ENCODE measurements at regions not wholly inside any gene's neighbourhood (a gene's known extent, or its start where the extent isn't known, plus 50 kb on each side); places are given as distances from the start of the nearest gene placed in this dataset.

DNA sequence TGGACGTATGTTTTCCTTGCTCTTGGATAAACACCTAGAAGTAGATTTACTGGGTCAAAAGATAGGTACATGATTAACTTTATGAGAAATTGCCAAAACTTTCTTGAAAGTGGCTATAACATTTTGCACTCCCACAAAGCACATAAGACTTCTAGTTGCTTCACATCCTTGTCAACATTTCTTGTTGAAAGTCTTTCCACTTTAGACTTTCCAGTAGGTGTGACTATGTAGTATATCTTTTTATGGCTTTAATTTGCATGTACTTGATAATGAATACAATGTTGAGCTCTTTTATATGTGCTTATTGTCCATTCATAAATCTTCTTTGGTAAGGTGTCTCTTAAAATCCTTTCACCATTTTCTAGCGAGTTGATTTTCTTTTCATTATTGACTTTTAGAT, 241.2 kb upstream of the RPL38 start:
- no peak for DNase-seq

DNA sequence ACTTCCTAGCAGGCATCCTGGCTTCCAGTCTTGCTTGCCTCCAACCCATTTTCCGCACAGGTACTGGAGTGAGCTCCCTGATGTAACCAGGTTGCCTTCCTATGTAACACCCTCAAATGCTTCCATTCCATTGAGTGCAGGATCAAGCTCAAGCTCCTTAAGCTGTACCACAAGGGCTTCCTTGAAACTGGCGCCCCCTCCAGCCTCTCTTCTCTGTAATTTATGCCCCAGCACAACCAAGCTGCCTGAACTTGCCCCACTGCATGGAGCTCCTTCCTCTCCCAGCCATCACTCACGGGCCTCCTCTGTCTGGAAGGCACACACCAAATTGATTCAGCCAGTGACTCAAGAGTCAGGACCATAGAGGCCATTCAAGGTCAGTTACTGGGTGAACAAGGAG, 234.8 kb upstream of the RPL38 start:
- no peak for DNase-seq

DNA sequence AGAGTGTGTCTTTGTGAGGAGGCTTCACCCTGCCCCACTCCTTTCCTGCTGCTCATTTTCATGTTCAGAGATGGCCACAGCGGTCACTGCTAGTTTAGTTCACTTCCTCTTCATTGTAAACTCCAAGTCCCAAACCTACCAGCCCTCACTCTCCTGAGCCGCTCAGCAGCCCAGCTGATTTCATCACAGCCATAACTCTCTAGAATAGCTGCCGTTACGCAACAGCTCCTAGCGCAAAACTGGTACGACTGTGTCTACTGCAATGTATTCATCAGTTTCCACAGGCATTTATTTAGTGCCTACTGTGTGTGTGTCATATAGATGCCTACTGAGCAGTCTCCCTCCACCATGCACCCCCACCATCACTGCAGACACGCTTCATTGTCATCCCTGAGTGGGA, 233.5 kb upstream of the RPL38 start:
- no peak for DNase-seq

DNA sequence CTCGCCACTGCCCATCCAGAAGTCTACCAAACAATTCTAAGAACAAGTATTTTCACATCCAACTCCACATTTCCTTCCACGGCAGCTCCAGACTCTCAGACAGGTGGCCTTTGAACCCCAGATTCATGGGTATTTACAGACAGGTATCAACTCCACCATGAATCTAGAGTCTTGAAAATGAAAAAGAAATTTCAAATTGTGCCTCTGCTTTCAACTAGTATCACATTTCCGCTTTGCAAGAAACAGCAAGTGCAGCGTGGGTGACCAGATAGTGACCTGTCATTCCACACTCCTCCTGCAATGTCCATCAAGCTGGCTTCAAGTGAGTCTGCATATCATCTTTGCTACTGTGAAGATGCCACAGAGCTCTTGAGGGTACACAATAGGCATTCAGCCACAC, 232.4 kb upstream of the RPL38 start:
- no peak for DNase-seq

DNA sequence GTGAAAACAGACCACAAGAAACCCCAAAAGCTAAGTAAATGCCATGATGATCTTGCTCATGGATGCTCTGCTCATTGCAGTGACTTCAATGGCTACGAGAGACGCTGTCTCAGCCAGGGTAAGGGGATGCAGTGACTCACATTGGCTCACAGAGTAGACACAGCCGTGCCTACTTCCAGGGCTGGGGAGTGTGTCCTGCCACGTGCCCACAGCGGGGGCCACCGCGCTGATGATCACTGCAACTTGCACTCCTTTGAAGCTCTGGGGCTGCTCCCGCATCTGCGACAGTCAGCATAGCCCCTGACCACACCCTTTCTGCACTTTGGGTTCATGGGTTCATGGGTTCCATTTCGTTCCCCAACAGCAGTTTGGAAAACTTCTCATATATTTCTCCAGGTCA, 231.4 kb upstream of the RPL38 start:
- DNase-seq = no peak

DNA sequence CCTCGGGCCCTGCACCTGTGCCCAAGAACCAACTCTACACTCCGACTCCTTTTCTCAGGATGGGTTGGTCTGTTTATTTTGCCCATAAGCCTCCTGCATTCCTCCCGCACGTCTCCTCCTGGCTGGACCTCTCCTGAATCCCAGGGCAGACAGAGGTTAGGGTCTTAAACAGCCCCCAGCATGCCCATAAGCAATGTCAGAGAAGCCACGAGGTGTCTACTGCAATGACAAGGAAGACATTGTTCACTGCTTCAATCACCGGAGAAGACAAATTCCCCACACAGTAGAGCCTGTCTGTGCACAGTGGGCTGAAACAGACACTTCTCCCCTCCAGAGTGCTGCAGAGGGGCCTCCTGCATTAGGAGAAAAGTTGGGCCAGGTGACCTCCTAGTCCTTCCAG, 230.6 kb upstream of the RPL38 start:
- DNase-seq = no peak

DNA sequence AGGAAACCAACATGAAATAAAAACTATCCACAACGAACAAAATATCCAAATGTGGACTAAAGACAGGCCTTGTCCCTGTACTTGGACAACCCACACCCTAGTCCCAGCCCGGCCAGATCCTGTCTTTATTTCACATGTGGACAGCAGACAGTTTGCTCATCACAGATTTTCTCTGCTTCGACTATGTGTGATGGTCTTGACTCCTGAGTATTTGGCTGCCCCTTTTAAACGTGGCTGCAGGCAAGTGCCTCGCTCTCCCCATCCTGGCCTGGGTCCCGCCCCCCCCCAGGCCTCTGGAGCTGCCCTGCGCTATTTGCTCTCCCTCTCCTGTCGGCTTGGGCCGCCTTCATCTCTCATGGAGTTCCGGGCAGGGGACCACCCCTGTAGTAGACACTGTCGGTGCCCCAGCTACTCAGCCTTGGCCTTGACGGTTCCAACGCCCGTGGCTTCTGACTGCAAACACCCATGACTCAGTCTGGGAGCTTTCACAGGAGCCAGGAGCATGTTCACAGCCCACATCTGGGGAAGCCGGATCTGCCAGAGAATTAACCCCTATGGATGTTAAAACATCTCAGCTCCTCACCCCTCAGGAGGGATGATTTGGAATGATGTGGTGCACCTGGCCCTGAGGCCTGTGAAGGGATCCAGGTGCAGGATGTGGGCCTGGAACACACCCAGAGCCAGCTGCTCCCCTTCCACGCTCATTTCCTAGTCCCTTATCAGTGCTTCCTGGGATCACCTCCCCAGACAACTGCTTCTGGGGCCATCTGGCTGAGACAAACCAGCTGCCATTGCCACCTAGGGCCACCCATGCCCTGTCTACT, 229.7 kb upstream of the RPL38 start:
- DNase-seq = no peak

DNA sequence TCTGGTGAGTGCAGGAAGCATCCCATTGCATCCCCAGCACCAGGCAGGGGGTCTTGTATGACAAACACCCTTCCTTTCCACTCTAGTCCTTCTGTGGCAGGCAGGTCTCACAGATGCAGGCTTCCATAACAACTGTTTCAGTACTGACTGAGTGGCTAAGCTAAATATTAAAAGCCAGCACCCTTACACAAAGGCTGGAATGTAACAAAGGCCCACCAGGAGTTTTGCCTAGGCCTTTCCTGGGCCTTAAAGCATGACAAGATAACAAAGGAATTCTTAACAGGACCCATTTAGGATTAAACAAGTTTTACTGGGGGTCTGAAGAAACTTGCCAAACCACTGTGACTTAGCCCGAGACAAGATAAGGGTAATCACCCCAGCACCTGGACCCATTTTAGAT, 228.9 kb upstream of the RPL38 start:
- DNase-seq = no peak

DNA sequence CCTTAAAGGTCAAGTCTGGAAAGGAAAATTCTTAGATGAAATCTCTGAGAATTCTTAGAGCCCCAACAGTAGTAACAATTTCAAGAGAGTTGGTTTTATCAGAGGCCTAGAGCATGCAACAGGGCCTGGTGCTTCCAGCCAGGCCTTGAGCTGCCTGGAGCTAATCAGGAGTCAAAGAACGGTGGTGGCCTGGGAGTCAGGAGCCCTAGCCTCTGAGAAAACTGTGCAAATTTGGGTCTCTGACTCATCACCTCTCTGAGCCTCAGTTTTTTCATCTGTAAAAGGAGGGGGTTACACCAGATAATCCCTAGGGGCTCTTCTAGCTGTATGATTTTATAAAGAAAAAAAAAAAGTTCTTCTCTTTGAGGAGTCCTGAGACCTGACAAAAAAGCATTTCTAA, 227.3 kb upstream of the RPL38 start:
- DNase-seq = no peak

DNA sequence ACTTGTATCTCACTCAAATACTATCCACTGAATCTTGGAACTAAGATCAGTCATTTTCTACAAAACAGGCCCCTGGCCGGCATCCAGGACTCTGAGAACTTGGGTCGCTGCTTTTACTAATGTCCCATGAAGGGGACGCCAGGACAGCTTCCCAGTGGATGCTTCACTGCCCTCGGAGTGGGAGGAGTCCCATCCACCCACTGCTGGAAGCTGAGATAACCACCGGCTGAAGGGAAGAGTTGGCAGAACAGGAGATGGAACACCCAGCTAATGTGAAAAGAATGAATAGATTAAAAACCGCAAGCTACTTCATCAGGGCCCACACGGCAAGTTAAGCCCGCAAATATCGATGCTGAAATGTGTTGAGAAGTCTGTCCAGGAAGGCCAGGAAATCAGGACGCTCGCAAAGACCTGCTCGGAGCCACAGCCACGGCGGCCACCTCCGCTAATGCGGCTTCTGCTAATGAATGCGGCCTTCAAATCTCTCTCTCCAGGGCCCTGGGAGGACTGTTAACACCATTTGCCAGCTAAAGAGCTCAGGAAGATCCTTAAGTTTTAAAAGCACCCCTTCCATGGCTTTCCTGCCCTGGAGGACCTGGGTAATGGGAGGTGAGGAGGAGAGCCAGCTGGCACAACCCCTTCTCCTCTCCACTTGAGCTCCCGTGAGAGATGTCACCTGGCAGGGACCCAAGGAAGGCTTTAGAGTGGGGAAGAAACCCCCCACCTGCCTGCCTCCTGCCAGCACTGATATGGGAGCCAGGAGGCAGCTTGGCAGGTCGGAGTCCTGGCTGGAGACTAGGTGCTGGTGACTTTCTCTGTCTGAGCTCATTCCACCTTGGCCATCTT, 226.6 kb upstream of the RPL38 start:
- peak; percentile 74 for DNase-seq

DNA sequence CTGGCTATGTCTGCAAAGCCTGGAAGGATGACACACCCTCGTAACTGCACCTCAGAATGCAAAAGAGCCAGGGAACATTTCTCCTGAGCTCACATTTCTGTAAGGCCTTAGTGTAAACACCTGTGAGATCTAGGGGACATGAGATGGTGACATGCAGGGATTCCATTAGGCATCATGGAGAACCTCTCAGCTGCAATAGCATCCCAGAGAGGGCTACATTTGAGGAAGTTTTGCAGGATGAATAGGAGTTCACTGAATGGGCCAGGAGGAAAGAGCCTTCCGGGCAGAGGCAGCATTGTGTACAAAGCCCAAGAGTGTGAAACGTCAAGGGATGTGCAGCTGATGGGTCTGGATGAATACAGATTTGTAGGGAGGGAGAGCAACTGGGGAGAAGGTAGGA, 223.0 kb upstream of the RPL38 start:
- no peak for DNase-seq

DNA sequence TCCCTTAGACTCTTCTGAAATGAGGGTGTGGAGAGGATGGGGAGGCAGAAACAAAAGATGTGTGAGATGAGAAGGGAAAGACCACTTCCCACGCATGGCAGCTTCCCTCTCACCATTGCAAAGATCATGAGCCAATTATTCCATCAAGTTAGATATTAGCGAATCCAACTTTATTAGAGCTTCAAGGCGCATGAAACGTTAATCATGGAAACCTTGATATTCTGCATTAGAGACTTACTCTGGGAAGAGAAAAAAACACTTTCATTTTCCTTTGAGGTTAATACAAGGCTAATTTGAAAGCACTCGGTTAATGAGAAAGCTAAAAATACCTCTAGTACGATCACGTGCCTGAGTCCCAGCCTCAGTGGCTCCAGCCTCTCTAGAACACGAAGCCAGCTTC, 220.6 kb upstream of the RPL38 start:
- no peak for DNase-seq

DNA sequence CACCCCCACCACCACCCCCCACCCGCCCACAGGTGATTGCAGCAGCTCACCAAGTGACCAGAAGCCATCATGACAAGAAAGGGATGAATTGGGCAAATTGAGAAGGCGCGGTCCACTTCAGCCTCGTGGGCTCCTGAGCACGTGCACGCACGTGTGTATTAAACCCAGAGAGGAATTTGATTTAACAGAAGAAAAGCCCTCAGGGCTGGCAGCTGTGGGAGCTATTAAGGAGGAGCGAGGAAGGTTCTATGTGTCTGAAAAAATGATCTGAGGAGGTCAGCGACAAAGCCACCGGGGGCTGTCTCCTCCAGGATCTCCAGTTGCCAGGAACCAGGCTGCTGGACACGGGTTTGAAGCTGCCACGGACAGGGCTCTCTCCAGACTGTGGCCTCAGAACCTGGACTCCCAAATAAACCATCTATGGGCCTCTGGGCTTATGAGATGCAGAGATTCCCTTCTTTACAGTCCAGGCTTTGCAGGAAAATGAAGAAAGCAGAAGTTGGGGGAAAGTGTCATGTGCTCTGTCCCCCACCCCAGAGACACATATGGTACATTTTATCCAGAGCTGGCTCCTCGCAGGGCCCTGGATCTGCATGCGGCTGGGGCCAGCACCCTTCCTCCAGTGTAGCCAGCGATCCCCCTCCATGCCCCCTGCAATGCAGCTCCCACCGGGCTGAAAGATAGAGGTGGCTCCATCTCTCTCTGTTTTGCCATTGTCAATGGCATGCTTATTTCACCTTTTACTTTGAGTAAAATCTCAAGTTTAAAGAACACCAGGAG, 219.7 kb upstream of the RPL38 start:
- no peak for DNase-seq

DNA sequence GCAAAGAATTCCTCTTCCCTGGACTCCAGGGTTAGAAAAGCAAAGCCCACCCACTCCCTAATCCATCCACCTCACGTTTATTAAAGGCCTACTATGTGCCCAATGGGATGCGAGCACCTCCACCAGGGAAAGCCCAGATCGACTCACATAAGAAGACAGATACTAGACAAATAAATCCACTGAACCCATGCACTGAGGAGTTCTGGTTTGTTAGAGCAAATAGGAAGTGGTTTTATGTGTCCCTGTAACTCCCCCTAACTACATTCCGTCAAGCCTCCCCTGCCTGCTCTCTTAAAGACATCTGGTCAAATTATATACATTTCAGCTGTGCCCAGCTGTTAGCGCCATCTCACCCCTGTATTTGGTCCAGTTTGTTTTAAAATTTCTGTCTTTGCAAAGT, 218.5 kb upstream of the RPL38 start:
- DNase-seq = no peak

DNA sequence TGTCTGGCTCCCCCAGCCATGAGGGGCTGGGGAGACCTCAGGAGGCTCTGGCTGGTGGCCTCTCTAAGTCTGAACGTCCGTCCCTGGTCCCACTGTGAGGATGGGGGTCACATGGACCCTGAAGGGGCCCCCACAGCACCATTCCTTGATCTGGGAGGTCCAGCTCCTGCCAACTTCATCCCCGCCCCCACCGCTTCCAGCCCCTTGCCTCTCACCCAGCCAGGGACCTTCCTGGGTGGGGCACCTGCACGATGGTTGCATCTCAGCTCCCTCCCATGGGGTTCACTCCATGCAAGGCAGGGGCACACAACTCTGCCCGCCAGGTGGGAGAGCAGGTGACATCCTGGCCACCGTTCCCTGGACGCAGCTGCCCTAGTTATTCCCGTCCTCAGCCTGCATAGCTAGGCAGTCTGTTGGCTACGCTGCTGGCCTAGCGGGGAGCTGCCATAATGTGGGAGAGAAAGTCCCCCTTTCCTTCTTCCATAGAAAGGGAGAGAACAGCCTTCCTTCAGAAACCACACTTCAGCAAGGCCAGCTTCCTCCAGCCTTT, 217.9 kb upstream of the RPL38 start:
- no peak for DNase-seq

DNA sequence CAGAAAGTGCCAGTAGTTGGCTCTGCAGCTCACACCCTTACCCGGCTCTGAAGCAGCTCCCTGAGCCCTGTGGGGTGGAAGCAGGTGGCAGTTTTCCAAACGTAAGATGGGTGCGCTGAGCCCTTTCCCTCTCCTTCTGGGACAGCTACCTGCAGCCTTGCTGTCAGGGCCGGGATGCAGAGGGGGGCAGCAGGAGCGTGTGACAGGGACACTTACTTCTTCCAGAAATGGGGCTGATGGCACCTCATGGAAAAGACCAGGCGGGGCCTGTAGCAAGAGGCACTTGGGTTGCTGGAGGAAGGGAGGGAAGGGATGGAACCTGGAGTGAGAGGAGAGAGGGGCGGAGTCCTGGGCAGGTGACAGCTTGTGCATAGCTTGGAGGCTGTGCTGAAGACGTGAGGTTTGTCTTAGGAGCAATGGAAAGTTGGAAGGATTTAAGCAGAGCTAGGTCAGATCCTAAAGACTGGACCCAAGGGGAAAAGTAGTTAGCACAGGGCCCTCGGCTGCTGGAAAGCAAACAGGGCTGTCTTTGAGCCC, 216.8 kb upstream of the RPL38 start:
- DNase-seq = no peak

DNA sequence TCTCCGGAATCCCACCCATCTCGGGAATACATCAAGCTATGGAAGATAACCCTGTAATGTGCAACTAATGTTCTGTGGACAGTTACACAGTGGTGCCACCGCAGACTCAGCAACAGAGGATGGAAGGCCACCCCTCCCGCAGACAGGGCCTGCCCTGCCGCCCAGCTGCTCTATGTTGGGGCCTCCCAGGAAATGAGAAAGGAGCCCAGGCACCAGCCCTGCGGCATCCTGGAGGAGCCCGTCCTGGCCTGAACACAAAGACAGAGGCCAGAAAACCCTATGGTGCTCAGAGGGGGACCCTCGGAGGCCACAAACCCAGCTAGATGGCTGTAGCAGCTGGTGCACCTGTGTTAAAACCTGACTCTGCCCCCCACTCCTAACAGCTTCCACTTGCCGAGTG, 216.1 kb upstream of the RPL38 start:
- DNase-seq = no peak

DNA sequence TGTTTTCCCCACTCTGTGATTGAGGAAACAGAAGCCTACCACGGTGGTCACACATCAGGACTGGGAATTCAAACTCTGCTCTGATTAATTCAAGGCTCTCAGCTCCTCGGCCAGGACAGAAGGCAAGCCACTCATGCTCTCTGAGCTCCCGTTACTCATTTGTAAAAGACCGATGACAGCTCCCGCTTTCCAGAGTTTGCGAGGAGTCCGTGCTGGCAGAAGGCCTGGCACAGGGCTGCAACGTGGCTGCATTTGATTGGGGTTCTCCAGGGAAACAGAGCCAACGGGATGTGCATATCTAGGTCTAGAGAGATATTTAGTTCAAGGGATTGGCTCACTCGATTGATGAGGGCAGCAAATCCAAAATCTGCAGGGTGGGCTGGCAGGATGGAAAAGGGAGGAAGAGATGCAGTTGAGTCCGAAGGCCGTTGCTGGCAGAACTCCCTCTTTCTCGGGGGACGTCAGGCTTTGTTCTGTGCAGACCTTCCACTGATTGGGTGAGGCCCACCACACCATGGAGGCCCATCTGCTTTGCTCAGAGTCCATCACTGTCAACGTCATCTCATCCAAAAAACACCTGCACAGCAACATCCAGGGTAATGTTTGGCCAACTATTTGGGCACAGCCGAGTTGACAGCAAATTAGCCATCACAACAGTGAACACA, 215.5 kb upstream of the RPL38 start:
- DNase-seq = no peak

DNA sequence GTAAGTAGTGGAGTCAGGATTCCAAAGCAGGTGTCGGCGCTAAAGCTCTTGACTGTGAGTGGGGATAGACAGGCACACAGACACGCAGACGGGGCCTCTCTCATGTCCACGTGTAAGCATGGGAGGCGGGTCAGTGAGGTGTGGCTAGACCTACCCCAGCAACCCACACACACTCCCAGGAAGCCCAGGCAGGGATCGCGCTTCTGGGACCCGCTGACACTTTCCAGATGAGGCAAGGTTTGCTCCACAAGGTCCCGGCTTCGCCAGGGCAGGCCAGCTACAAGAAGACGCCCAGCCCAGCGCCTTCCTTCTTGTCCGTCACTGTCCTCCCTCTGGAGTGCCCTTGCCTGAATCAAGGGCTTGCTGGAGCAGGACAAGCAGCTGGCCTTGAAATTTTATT, 213.8 kb upstream of the RPL38 start:
- DNase-seq = no peak

DNA sequence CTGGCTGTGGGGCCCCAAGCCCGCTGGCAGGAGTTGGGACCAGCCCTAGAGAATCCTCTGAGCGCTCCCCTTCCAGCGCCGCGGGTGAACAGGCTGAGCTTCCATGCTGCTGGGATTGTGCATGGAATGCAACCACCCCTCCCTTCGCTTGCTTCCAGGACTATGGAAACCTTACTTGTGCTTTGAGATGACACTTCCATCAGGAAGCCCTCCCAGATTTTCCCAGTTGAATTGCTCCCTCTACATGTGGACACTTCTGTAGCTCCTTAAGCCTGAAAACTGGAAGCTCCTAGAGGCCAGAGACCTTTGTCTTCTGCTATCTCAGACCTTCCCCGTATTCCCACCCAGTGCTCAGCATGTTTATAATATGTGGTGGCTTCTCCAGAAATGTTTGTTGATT, 213.2 kb upstream of the RPL38 start:
- DNase-seq = no peak

DNA sequence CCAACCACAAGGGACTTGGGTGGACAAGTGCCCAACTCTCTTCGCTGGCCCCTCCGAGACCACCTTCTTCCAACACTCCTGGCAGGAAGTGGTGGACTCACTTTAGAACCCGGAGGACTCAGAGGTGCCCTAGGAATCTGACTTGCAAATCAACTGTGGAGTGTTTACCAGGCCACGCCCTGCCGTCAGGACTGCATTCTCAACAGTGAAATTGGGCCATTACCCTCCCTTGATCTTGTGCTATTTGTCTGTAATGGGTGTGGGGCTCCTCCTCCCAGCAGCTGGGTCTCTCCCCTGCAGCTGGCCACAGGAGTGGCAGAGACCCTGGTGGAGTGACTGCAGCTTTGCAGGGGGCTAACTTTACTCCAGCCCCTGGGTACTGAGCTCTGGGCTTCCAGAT, 212.2 kb upstream of the RPL38 start:
- DNase-seq = peak; percentile 46

DNA sequence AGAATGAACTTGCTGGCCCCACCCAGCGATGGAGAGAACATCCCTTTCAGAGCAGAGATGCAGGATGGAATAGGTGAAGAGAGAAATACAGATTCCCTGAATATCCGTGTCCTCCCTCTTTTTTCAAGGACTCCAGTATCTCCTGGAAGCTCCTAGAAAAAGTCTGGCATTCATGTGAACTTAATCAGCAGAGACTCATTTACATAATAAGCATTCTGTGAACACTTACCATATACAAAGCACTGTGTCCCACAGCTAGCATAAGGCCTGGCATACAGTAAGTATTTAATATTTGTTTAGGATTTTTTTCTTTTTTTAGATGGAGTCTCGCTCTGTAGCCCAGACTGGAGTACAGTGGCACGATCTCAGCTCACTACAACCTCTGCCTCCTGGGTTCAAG, 208.5 kb upstream of the RPL38 start:
- DNase-seq = no peak

DNA sequence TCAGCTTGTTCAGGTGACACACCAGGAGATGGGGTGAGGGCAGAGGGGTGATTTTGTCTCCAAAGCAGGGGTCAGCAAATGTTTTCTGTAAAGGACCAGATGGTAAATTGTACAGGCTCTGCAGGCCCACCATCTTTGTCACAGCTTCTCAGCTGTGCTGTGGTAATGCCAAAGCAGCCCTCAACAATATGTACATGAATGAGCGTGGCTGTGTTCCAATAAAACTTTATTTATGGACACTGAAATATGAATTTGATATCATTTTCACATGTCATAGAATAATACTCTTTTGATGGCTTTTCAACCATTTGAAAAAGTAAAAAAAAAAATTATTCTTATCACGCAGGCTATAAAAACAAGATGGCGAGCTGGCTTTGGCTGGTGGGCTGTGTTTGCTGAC, 206.4 kb upstream of the RPL38 start:
- DNase-seq = no peak

All from NCI-H1436 treated with DMSO at 0.1 percent for 48 hours (cell line).